DND-41 (cell line): ENCODE measurements at regions not wholly inside any gene's neighbourhood (a gene's known extent, or its start where the extent isn't known, plus 50 kb on each side); places are given as distances from the start of the nearest gene placed in this dataset.

Experiments used
- ATAC-seq: fragments of 200-7000 bp; cut with Tn5 transposase; 3 replicates; pipeline ENCODE4 v1.9.1; 2021; ENCODE audit warnings: low read depth; ENCODE audit not compliant: insufficient read depth
- DNase-seq: peaks from one replicate; pipeline ENCODE4 v3.0.0-alpha.2; 2020
- H2AFZ ChIP-seq: 2 replicates; pipeline ENCODE4 v1.6.0; 2012; ENCODE audit warnings: low read depth, low read length
- H3K27ac ChIP-seq: 2 replicates; pipeline ENCODE4 v1.5.1; 2012; ENCODE audit warnings: low read length, inconsistent platforms
- H3K27me3 ChIP-seq: fragments of 200-600 bp; sonication (generic); 2 replicates; pipeline ENCODE4 v1.6.0; 2012; ENCODE audit warnings: low read length, mild to moderate bottlenecking, inconsistent platforms; ENCODE audit not compliant: insufficient read depth, poor library complexity
- H3K36me3 ChIP-seq: 2 replicates; pipeline ENCODE4 v1.5.1; 2012; ENCODE audit warnings: low read length, inconsistent platforms; ENCODE audit not compliant: insufficient read depth
- H3K4me1 ChIP-seq: 2 replicates; pipeline ENCODE4 v1.5.1; 2012; ENCODE audit warnings: mild to moderate bottlenecking, low read length; ENCODE audit not compliant: insufficient read depth
- H3K4me2 ChIP-seq: 2 replicates; pipeline ENCODE4 v1.6.0; 2012; ENCODE audit warnings: mild to moderate bottlenecking, moderate library complexity, low read length, inconsistent platforms; ENCODE audit not compliant: insufficient read depth
- H3K4me3 ChIP-seq, 2 experiments: fragments of 200-600 bp in 1 of 2; shearing (Covaris generic) in 1 of 2; 2 replicates each; pipeline ENCODE4 v1.5.1; 2012 to 2016; ENCODE audit warnings: inconsistent platforms in 2 of 2, low read length in 2 of 2, mild to moderate bottlenecking in 2 of 2, low read depth in 1 of 2, moderate library complexity in 1 of 2
- H3K79me2 ChIP-seq: 2 replicates; pipeline ENCODE4 v1.6.0; 2012; ENCODE audit warnings: low read length, inconsistent platforms; ENCODE audit not compliant: insufficient read depth
- H3K9ac ChIP-seq: 2 replicates; pipeline ENCODE4 v1.6.0; 2012; ENCODE audit warnings: low read depth, mild to moderate bottlenecking, inconsistent platforms, low read length, moderate library complexity
- H3K9me3 ChIP-seq: 2 replicates; pipeline ENCODE4 v1.5.1; 2012; ENCODE audit warnings: low read length, moderate library complexity, mild to moderate bottlenecking, inconsistent platforms; ENCODE audit not compliant: insufficient read depth, severe bottlenecking
- H4K20me1 ChIP-seq: 2 replicates; pipeline ENCODE4 v1.6.0; 2012; ENCODE audit warnings: low read length; ENCODE audit not compliant: insufficient read depth
- CTCF ChIP-seq: IDR thresholded peaks from 2 replicates; pipeline ENCODE4 v1.5.1; 2012; ENCODE audit warnings: borderline replicate concordance, low read length, moderate library complexity, mild to moderate bottlenecking; ENCODE audit not compliant: poor library complexity, severe bottlenecking; ENCODE audit errors: extremely low read depth
- EZH2 ChIP-seq: IDR thresholded peaks from 3 replicates; pipeline ENCODE4 v1.6.1; 2012; ENCODE audit warnings: borderline replicate concordance, low read depth, mild to moderate bottlenecking, moderate library complexity, low read length, inconsistent platforms; ENCODE audit not compliant: severe bottlenecking

DNA sequence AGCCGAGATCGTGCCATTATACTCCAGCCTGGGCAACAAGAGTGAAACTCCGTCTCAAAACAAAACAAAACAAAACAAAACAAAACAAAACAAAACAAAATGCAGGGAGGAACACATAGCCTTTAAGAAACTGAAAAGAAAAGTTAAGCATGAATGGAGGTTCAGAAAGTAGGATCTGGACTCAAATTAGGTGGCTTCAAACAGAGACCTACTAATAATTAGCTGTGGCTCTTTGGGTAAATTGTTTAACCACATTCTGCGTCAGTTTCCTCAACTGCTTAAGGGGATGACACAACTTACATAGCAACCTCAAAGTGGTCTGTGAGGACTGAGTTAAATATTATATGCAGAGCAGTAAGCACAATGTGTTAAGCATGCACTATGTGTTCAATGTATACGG is 458.2 kb downstream of the ADGRL2 start:
- Histone ChIP-seq H3K36me3 (no peaks in the 10 kb centered on the region), H3K4me3 (no peak overlapping the region), H3K4me2 (no peak overlapping the region), H3K27me3 (no peaks in the 10 kb centered on the region), H3K9me3 (no peaks in the 10 kb centered on the region), H2AFZ (no peak overlapping the region), H3K9ac (no peak overlapping the region), H3K27ac (no peak overlapping the region), H3K79me2 (no peaks in the 10 kb centered on the region), H3K4me1 (no peaks in the 10 kb centered on the region), H4K20me1 (no peaks in the 10 kb centered on the region)
- TF ChIP-seq CTCF: no peak
- no peak for TF ChIP-seq EZH2
- DNase-seq (no peak), ATAC-seq (no peak)

DNA sequence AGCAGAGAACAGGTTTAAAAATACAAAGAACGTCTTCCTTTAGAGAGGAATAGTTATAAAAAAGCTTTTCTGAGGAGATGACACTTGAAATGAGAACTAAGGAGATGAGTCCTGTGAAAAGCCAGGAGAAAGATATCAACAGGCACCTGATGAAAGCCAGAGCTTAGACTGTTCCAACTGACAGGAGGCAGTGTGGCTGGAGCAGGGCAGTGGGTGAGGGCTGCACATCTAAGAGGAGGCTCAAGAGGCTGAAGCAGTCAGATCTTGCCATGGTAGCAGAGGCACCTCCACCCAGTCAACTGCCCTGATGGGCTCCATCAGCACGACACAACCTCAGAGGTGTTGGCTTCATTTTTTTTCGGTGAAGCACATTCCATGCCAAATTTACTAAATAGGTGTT is 445.3 kb downstream of the ADGRL2 start:
- Histone ChIP-seq H3K36me3 (no peaks in the 10 kb centered on the region), H3K4me1 (no peaks in the 10 kb centered on the region), H3K79me2 (no peaks in the 10 kb centered on the region), H3K4me2 (no peak overlapping the region), H3K9me3 (no peaks in the 10 kb centered on the region), H2AFZ (no peak overlapping the region), H3K27me3 (no peaks in the 10 kb centered on the region), H4K20me1 (no peaks in the 10 kb centered on the region), H3K9ac (no peak overlapping the region), H3K27ac (no peak overlapping the region), H3K4me3 (no peak overlapping the region)
- ATAC-seq (no peak), DNase-seq (no peak)
- TF ChIP-seq EZH2: no peak
- no peak for TF ChIP-seq CTCF

DNA sequence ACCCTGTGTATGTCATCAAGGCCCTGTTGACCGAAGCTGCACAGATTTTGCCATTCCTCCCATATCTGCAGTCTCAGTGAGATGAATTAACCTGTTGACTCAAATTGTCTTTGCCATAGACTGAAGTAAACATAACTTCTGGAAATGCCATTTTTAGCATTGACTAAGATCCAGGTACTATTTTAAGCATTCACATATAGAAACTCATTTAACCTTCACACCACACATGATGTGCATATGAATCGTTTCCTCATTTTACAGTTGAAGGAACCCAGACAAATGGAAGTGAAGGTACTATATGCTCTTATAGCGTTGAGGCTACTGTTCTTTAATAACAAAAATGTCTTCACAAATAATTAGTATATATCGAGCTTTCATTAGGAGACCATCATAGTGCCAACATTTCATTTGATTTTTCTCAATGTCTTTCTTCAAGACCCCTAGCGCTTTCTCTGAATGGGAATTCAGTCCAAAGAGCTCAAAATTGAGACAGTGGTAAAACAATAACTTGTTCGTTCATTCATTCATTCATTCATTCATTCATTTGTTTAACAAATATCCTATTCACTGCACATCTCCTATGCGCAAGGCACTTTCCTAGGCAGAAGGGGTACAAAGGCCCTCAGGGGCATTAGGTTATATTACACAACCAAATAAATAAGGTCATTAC is 444.7 kb downstream of the ADGRL2 start:
- H3K9me3 ChIP-seq: no peaks in the 10 kb centered on the region
- no peaks in the 10 kb centered on the region for H3K36me3 ChIP-seq
- H2AFZ ChIP-seq: no peak overlapping the region
- ATAC-seq: no peak
- no peak overlapping the region for H3K4me3 ChIP-seq
- no peak overlapping the region for H3K27ac ChIP-seq
- DNase-seq: no peak
- H4K20me1 ChIP-seq: no peaks in the 10 kb centered on the region
- no peak overlapping the region for H3K9ac ChIP-seq
- TF ChIP-seq CTCF: no peak
- TF ChIP-seq EZH2: no peak
- H3K79me2 ChIP-seq: no peaks in the 10 kb centered on the region
- no peak overlapping the region for H3K4me2 ChIP-seq
- no peaks in the 10 kb centered on the region for H3K27me3 ChIP-seq
- H3K4me1 ChIP-seq: no peaks in the 10 kb centered on the region

GRCh38 chr1:82240571-82240970 is 439.8 kb downstream of the ADGRL2 start:
- H3K9ac ChIP-seq: no peak overlapping the region
- no peak overlapping the region for H3K27ac ChIP-seq
- no peaks in the 10 kb centered on the region for H3K4me1 ChIP-seq
- TF ChIP-seq EZH2 (no peak), CTCF (no peak)
- no peaks in the 10 kb centered on the region for H3K27me3 ChIP-seq
- no peak for ATAC-seq
- DNase-seq: no peak
- peaks cover 2% of the 10 kb centered on the region for H3K9me3 ChIP-seq
- no peaks in the 10 kb centered on the region for H3K79me2 ChIP-seq
- no peaks in the 10 kb centered on the region for H4K20me1 ChIP-seq
- no peak overlapping the region for H3K4me3 ChIP-seq
- H2AFZ ChIP-seq: no peak overlapping the region
- no peaks in the 10 kb centered on the region for H3K36me3 ChIP-seq
- H3K4me2 ChIP-seq: no peak overlapping the region
